HL-60 (cell line): ENCODE measurements at regions not wholly inside any gene's neighbourhood (a gene's known extent, or its start where the extent isn't known, plus 50 kb on each side); places are given as distances from the start of the nearest gene placed in this dataset.

Experiments
- POLR2AphosphoS5 ChIP-seq: IDR thresholded peaks from 2 replicates; pipeline ENCODE4 v1.6.1; 2012; ENCODE audit warnings: low read depth
- TF ChIP-seq, protein P1 (sequence below): IDR thresholded peaks from one replicate; pipeline ENCODE4 v1.5.1; 2011; ENCODE audit warnings: low read length, control low read depth, inconsistent platforms; ENCODE audit not compliant: insufficient read depth
- TF ChIP-seq, protein P2 (sequence below): IDR thresholded peaks from 2 replicates; pipeline ENCODE4 v1.6.1; 2012; ENCODE audit warnings: low read depth; ENCODE audit not compliant: insufficient replicate concordance

DNA sequence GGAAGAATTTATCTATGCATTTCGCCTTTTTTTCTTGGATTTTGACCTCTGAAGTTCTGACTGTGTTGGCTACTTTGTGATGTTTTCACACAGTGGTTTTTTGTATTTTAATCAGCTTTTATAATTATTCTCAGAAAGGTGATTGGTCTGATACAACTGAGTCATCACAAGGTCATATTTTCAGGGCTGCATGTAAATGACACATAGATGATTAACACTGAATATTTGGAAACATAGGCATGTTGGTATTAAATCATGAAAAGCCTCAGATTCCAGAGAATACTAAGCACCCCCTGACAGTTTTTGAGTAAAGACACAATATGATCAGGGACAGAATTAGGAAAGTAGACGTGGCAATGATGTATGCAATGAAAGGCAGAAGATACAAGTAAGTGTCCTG is 175.5 kb upstream of the SLCO3A1 start:
- TF ChIP-seq, protein P1, sequence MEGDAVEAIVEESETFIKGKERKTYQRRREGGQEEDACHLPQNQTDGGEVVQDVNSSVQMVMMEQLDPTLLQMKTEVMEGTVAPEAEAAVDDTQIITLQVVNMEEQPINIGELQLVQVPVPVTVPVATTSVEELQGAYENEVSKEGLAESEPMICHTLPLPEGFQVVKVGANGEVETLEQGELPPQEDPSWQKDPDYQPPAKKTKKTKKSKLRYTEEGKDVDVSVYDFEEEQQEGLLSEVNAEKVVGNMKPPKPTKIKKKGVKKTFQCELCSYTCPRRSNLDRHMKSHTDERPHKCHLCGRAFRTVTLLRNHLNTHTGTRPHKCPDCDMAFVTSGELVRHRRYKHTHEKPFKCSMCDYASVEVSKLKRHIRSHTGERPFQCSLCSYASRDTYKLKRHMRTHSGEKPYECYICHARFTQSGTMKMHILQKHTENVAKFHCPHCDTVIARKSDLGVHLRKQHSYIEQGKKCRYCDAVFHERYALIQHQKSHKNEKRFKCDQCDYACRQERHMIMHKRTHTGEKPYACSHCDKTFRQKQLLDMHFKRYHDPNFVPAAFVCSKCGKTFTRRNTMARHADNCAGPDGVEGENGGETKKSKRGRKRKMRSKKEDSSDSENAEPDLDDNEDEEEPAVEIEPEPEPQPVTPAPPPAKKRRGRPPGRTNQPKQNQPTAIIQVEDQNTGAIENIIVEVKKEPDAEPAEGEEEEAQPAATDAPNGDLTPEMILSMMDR, result no peak
- TF ChIP-seq, protein P2, sequence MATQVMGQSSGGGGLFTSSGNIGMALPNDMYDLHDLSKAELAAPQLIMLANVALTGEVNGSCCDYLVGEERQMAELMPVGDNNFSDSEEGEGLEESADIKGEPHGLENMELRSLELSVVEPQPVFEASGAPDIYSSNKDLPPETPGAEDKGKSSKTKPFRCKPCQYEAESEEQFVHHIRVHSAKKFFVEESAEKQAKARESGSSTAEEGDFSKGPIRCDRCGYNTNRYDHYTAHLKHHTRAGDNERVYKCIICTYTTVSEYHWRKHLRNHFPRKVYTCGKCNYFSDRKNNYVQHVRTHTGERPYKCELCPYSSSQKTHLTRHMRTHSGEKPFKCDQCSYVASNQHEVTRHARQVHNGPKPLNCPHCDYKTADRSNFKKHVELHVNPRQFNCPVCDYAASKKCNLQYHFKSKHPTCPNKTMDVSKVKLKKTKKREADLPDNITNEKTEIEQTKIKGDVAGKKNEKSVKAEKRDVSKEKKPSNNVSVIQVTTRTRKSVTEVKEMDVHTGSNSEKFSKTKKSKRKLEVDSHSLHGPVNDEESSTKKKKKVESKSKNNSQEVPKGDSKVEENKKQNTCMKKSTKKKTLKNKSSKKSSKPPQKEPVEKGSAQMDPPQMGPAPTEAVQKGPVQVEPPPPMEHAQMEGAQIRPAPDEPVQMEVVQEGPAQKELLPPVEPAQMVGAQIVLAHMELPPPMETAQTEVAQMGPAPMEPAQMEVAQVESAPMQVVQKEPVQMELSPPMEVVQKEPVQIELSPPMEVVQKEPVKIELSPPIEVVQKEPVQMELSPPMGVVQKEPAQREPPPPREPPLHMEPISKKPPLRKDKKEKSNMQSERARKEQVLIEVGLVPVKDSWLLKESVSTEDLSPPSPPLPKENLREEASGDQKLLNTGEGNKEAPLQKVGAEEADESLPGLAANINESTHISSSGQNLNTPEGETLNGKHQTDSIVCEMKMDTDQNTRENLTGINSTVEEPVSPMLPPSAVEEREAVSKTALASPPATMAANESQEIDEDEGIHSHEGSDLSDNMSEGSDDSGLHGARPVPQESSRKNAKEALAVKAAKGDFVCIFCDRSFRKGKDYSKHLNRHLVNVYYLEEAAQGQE, result no peak
- no peak for TF ChIP-seq POLR2AphosphoS5
